ENCODE measurements at regions not wholly inside any gene's neighbourhood (a gene's known extent, or its start where the extent isn't known, plus 50 kb on each side); places are given as distances from the start of the nearest gene placed in this dataset.

DNA sequence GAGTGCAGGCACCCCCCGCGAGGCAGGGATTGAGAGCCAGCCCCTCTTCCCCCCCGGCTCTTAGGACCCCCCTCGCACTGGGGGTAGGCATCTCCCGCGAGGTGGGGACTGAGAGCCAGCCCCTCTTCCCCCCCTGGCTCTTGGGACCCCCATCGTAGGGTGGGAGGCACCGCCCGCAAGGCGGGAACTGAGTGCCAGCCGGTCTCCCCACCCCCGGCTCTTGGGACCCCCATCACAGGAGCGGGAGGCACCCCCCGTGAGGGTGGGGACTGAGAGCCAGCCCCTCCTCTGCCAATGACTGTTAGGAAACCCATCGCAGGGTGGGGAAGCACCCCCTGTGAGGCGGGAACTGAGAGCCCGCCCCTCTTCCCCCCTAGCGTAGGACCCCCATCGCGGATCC, 363.4 kb upstream of the SPRY2 start:
- POLR2A ChIA-PET (ENCODE audit: unreplicated experiment): no interaction called here
- H3K27me3 ChIP-seq (ENCODE audit: control insufficient read depth, insufficient read depth, low read length): no peaks in the 10 kb centered on the region
- CTCF ChIA-PET: no interaction called here
- BruUV-seq (replicated peaks): no TSS peak
- no peak overlapping the region for H3K4me2 ChIP-seq (ENCODE audit: low read depth, low read length)
- dilution Hi-C loops (cut with HindIII; ENCODE audit: low sequenced_read_pairs, unreplicated experiment): no loop called here
- no peak overlapping the region for H2BK20ac ChIP-seq (ENCODE audit: low read depth, low read length)
- no CpG with 5 or more reads among the region's 20 CpGs for WGBS, 2 experiments (ENCODE audit: extremely low coverage in 2 of 2, insufficient read length in 1 of 2)
- in situ Hi-C loops (cut with MboI; ENCODE audit: low sequenced_read_pairs): no loop called here
- ATAC-seq (ENCODE audit: low read depth) (no peak), DNase-seq (no peak)
- H4K5ac ChIP-seq (ENCODE audit: low read depth, low read length): no peak overlapping the region
- no peak overlapping the region for H3K9ac ChIP-seq (ENCODE audit: low read depth, low read length)
- H3K4ac ChIP-seq (ENCODE audit: low read depth, low read length): no peak overlapping the region
- peaks cover 6% of the 10 kb centered on the region; the same call in 1 of the 2 replicates for H3K9me3 ChIP-seq (ENCODE audit: control insufficient read depth, insufficient read depth, low read length)
- TF ChIP-seq SMC3 (IDR thresholded peaks at IDR 0.05; ENCODE audit: low read depth, low read length): no peak
- no peak overlapping the region for H3K27ac ChIP-seq (ENCODE audit: insufficient read depth, low read length)
- H2AFZ ChIP-seq (replicated peaks; ENCODE audit: low read length, poor library complexity): no peak overlapping the region
- no peak overlapping the region for H2BK5ac ChIP-seq (ENCODE audit: low read depth, low read length, poor library complexity, severe bottlenecking)
- no peak overlapping the region for H3K14ac ChIP-seq (replicated peaks; ENCODE audit: low read depth, low read length)
- no peaks in the 10 kb centered on the region for H3K36me3 ChIP-seq (ENCODE audit: control insufficient read depth, insufficient read depth, low read length)
- no peak overlapping the region for H3K23ac ChIP-seq (ENCODE audit: low read depth, low read length)
- intact Hi-C loops (cut with micrococcal nuclease): no loop called here
- H3K56ac ChIP-seq (ENCODE audit: extremely low read depth, insufficient read depth, low read length): no peak overlapping the region
- H2BK120ac ChIP-seq (ENCODE audit: low read depth, low read length): no peak overlapping the region
- H3K4me1 ChIP-seq (ENCODE audit: control insufficient read depth, insufficient read depth, low read length): no peaks in the 10 kb centered on the region
- no peak overlapping the region for H2AK9ac ChIP-seq (replicated peaks; ENCODE audit: low read depth, low read length, poor library complexity)
- H3K4me3 ChIP-seq (ENCODE audit: insufficient read depth, low read depth, low read length): no peak overlapping the region
- H3K18ac ChIP-seq (ENCODE audit: low read depth, low read length): no peak overlapping the region
- H4K8ac ChIP-seq (ENCODE audit: low read depth in 2 of 2, low read length in 2 of 2): no peak overlapping the region
- no peaks in the 10 kb centered on the region for H4K20me1 ChIP-seq (ENCODE audit: insufficient read depth, low read length)
- no peak overlapping the region for H2BK15ac ChIP-seq (ENCODE audit: low read depth, low read length)
- no peaks in the 10 kb centered on the region for H3K9me1 ChIP-seq (ENCODE audit: insufficient read depth, low read length)
- no peaks in the 10 kb centered on the region for H3K79me1 ChIP-seq (ENCODE audit: low read depth in 1 of 2, low read length in 2 of 2)
- H4K91ac ChIP-seq (ENCODE audit: insufficient read depth, low read depth, low read length): no peak overlapping the region
- no peak overlapping the region for H2AK5ac ChIP-seq (ENCODE audit: low read depth, low read length)

All from IMR-90 (cell line).